ENCODE measurements at regions not wholly inside any gene's neighbourhood (a gene's known extent, or its start where the extent isn't known, plus 50 kb on each side); places are given as distances from the start of the nearest gene placed in this dataset.

GRCh38 chr1:65508051-65508450 lies 87.6 kb downstream of the LEPR start (continued):
- TF ChIP-seq ZNF462 (CRISPR knock-in tag; IDR thresholded peaks at IDR 0.05) (no peak), CREB1 (CRISPR knock-in tag; IDR thresholded peaks at IDR 0.05; ENCODE audit: low read depth) (no peak), STAT1 (IDR thresholded peaks at IDR 0.05; ENCODE audit: unreplicated experiment) (no peak), ETS1 (IDR thresholded peaks at IDR 0.05) (no peak), ZNF331 (CRISPR knock-in tag; IDR thresholded peaks at IDR 0.05; ENCODE audit: low read depth) (no peak), JUNB (IDR thresholded peaks at IDR 0.05; ENCODE audit: unreplicated experiment) (no peak), POLR2AphosphoS5 (IDR thresholded peaks at IDR 0.05; ENCODE audit: low read depth) (no peak)

- 0 out of 2 replicates have a peak overlapping the region, but pooled peaks have one; percentile 14 for H3K27ac Mint-ChIP-seq
- Histone ChIP-seq H4K20me1 (replicated peaks; ENCODE audit: insufficient read depth) (no peaks in the 10 kb centered on the region), H3K4me1 (ENCODE audit: insufficient read depth) (peaks cover 12% of the 10 kb centered on the region; the same call in 1 of the 2 replicates), H3K4me3 (no peak overlapping the region), H3K79me2 (replicated peaks; ENCODE audit: insufficient read depth) (no peaks in the 10 kb centered on the region), H3K4me2 (no peak overlapping the region), H3K27me3 (ENCODE audit: insufficient read depth) (no peaks in the 10 kb centered on the region), H3K9me2 (ENCODE audit: insufficient read depth) (no peaks in the 10 kb centered on the region), H2AFZ (no peak overlapping the region), H3F3A (replicated peaks; ENCODE audit: low read depth) (no peaks in the 10 kb centered on the region), H3K36me3 (ENCODE audit: insufficient read depth) (no peaks in the 10 kb centered on the region), H3K27ac (ENCODE audit: low read depth) (no peak overlapping the region)
- DNase-seq (ENCODE audit: low spot score) = no peak
- ATAC-seq = peak; percentile 53
- no peaks in the 10 kb centered on the region for H3K27me3 Mint-ChIP-seq (ENCODE audit: insufficient read depth, low read depth, poor library complexity)
- no peak overlapping the region for H3K4me3 Mint-ChIP-seq
- no peaks in the 10 kb centered on the region for H3K9me3 Mint-ChIP-seq
- peaks cover 16% of the 10 kb centered on the region; the same call in 2 of the 3 replicates for H3K4me1 Mint-ChIP-seq
- H3K36me3 Mint-ChIP-seq (ENCODE audit: low read depth) = no peaks in the 10 kb centered on the region
- TF ChIP-seq JUNB (IDR thresholded peaks at IDR 0.05; ENCODE audit: unreplicated experiment) (no peak), CREB1 (CRISPR knock-in tag; IDR thresholded peaks at IDR 0.05; ENCODE audit: low read depth) (no peak), POLR2AphosphoS5 (IDR thresholded peaks at IDR 0.05; ENCODE audit: low read depth) (no peak), EZH2phosphoT487 (IDR thresholded peaks at IDR 0.05; ENCODE audit: unreplicated experiment) (no peak), EZH2 (IDR thresholded peaks at IDR 0.05; ENCODE audit: low read depth, unreplicated experiment) (no peak), ZNF114 (CRISPR knock-in tag; IDR thresholded peaks at IDR 0.05) (no peak), REST (IDR thresholded peaks at IDR 0.05; ENCODE audit: unreplicated experiment) (no peak), CTCF (conservative IDR thresholded peaks at IDR 0.05; ENCODE audit: low read depth in 2 of 2) (no peak)
Observed at GRCh38 chr1:65509912-65510680, 89.6 kb downstream of the LEPR start.
